ENCODE measurements at regions not wholly inside any gene's neighbourhood (a gene's known extent, or its start where the extent isn't known, plus 50 kb on each side); places are given as distances from the start of the nearest gene placed in this dataset.

- DNase-seq (ENCODE audit: low read depth in 2 of 2) = no peak
Observed at GRCh38 chr10:44198780-44199097, 186.2 kb downstream of the CXCL12 start.

- no peak for DNase-seq (ENCODE audit: low read depth in 2 of 2)
Observed at GRCh38 chr10:44198096-44198779, 186.7 kb downstream of the CXCL12 start.

- no peak for DNase-seq (ENCODE audit: low read depth in 2 of 2)
Observed at GRCh38 chr10:44197646-44198045, 187.3 kb downstream of the CXCL12 start.

- DNase-seq (ENCODE audit: low read depth in 2 of 2) = no peak
Observed at GRCh38 chr10:44196336-44196735, 188.6 kb downstream of the CXCL12 start.

- DNase-seq (ENCODE audit: low read depth in 2 of 2) = no peak
Observed at GRCh38 chr10:44196008-44196320, 188.9 kb downstream of the CXCL12 start.

GRCh38 chr10:44195112-44196007 is 189.5 kb downstream of the CXCL12 start:
- no peak for DNase-seq (ENCODE audit: low read depth in 2 of 2)

- no peak for DNase-seq (ENCODE audit: low read depth in 2 of 2)
Observed at GRCh38 chr10:44194435-44194834, 190.5 kb downstream of the CXCL12 start.

- DNase-seq (ENCODE audit: low read depth in 2 of 2) = no peak
Observed at GRCh38 chr10:44193567-44194220, 191.2 kb downstream of the CXCL12 start.

- no peak for DNase-seq (ENCODE audit: low read depth in 2 of 2)
Observed at GRCh38 chr10:44193166-44193565, 191.7 kb downstream of the CXCL12 start.

GRCh38 chr10:44192435-44192834 is 192.5 kb downstream of the CXCL12 start:
- DNase-seq (ENCODE audit: low read depth in 2 of 2) = no peak

- no peak for DNase-seq (ENCODE audit: low read depth in 2 of 2)
Observed at GRCh38 chr10:44190541-44190940, 194.4 kb downstream of the CXCL12 start.

- DNase-seq (ENCODE audit: low read depth in 2 of 2) = no peak
Observed at GRCh38 chr10:44186821-44187220, 198.1 kb downstream of the CXCL12 start.

- no peak for DNase-seq (ENCODE audit: low read depth in 2 of 2)
Observed at GRCh38 chr10:44186150-44186549, 198.7 kb downstream of the CXCL12 start.

GRCh38 chr10:44185315-44185666 is 199.6 kb downstream of the CXCL12 start:
- DNase-seq (ENCODE audit: low read depth in 2 of 2) = no peak

GRCh38 chr10:44184633-44185314 is 200.1 kb downstream of the CXCL12 start:
- no peak for DNase-seq (ENCODE audit: low read depth in 2 of 2)

GRCh38 chr10:44183667-44184632 is 200.9 kb downstream of the CXCL12 start:
- no peak for DNase-seq (ENCODE audit: low read depth in 2 of 2)

- no peak for DNase-seq (ENCODE audit: low read depth in 2 of 2)
Observed at GRCh38 chr10:44182909-44183308, 202.0 kb downstream of the CXCL12 start.

- no peak for DNase-seq (ENCODE audit: low read depth in 2 of 2)
Observed at GRCh38 chr10:44180321-44181168, 204.4 kb downstream of the CXCL12 start.

- no peak for DNase-seq (ENCODE audit: low read depth in 2 of 2)
Observed at GRCh38 chr10:44178856-44179255, 206.0 kb downstream of the CXCL12 start.

GRCh38 chr10:44178281-44178680 is 206.6 kb downstream of the CXCL12 start:
- no peak for DNase-seq (ENCODE audit: low read depth in 2 of 2)
